ENCODE measurements at regions not wholly inside any gene's neighbourhood (a gene's known extent, or its start where the extent isn't known, plus 50 kb on each side); places are given as distances from the start of the nearest gene placed in this dataset.

DNA sequence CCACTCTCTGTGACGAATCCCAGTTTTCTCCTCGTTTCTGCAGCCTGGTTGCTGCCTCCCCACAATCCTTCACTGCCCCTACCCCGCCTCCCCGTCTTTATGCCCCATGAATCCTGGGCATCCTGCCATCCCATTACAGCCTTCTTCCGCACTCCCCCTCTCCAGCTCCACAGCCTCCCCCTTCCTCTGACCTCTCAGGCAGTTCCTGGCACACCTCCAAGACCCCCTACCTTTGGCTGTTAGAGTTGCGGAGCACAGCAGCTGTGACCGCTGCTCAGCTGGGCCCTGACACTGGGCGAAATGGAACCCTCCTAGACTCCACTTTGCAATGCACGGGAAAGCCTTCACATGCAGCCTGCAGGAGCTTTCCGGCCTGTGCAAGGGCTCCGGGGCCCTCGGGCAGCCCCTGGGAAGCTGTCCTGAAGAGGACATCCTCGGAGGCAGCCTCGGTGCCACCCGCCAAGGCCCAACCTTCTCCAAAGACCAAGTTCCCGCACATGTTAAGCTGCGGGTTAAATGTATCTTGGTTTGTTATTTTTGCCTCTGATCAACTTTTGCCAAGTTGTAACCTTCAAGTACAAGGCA lies 400.7 kb upstream of the MKI67 start:
- no peak for DNase-seq (ENCODE audit: low read depth in 2 of 2)

DNA sequence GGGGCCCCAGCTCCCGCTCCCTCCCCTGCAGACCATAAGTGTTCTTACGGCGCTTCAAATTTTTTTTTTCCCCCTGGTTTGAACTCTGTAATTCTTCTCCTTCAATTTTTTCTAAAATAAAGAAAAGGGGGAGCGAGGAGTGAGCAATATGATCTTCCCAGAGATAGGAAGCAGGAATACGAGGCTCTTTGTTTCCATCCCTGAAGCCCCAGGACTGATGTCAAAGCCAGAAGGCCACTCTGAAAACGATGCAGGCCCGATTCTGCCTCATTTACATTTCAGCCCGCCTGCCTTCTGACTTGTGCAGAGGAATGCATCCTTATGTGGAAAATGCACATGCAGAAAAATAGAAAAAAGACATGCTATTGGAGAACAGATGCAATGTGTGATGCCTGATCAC lies 401.5 kb upstream of the MKI67 start:
- DNase-seq (ENCODE audit: low read depth in 2 of 2) = no peak

DNA sequence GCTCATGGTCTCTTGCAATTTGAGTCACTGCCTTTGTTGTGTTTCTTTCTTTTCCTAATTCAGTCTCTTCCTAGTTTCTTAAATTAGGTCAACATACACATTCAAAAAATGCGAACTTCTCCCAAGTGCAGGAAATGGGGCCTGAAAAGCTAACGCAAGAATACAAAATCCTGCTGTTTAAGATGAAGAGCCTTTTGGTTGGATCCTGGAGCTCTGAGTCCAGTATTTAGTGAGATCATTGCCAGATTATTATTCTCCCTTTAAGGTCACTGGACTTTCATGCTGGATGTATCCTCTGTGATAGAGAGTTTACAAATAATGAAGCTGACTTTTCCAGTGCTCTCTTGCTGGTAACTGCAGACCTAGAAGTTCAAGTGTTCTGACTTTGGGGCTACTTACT lies 401.9 kb upstream of the MKI67 start:
- DNase-seq (ENCODE audit: low read depth in 2 of 2) = no peak

DNA sequence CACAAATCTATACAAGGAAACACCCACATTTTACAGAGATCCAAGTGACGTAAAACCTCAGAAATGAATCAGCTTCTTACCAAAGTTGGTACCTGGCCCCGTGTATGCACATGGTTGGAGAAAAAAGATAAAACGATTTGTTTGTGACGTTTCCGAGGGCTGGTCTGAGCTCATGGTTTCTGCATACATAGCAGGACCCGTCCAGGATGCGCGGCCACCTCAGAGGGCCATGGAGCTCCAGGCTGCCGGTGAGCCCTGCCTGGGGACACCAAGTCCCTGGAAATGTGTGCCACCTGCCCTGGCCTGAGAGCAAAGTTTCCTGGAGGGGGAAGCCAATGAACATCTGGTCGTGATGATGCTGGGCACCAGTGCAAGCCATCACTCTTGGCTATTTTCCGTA lies 402.6 kb upstream of the MKI67 start:
- no peak for DNase-seq (ENCODE audit: low read depth in 2 of 2)

DNA sequence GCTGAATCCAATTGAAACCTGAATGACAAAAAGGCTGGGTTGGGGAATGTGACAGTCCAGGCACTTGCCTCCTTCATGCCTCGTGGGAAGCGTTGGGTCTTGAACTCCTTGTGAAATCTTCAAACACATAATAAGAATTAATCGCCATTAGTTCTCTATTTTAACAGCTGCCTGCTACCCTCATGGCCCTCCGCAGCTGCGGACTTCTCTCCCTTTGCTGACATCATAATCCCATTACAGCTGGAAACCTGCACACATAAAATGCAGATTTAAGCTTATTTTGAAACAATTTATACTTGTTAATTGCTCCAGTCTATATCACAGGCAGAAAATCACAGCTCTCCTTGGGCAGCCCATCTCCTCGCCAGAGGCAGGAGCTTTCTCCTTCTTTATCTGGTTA lies 403.0 kb upstream of the MKI67 start:
- DNase-seq (ENCODE audit: low read depth in 2 of 2) = no peak

- no peak for DNase-seq (ENCODE audit: low read depth in 2 of 2)
Measured at GRCh38 chr10:128530301-128530700, 404.1 kb upstream of the MKI67 start.

GRCh38 chr10:128530946-128531345 lies 404.7 kb upstream of the MKI67 start:
- no peak for DNase-seq (ENCODE audit: low read depth in 2 of 2)

GRCh38 chr10:128534686-128535085 lies 408.5 kb upstream of the MKI67 start:
- DNase-seq (ENCODE audit: low read depth in 2 of 2) = no peak

DNA sequence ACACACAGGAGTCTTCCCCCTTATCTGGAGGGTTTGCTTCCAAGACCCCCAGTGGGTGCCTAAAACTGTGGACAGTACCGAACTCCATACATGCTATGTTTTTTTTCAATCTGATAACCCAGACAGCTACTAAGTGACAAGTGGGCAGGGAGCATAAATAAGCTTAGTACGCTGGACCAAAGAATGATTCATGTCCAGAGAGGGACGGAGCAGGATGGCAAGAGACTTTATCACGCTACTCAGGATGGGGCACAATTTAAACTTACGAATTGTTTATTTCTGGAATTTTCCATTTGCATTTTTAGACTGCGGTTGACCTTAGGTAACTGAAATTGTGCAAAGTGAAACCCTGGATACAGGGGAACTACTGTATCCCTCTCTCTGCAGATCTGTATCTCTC lies 410.0 kb upstream of the MKI67 start:
- DNase-seq (ENCODE audit: low read depth in 2 of 2) = no peak

- DNase-seq (ENCODE audit: low read depth in 2 of 2) = no peak
Measured at GRCh38 chr10:128537834-128538330, 411.7 kb upstream of the MKI67 start.

DNA sequence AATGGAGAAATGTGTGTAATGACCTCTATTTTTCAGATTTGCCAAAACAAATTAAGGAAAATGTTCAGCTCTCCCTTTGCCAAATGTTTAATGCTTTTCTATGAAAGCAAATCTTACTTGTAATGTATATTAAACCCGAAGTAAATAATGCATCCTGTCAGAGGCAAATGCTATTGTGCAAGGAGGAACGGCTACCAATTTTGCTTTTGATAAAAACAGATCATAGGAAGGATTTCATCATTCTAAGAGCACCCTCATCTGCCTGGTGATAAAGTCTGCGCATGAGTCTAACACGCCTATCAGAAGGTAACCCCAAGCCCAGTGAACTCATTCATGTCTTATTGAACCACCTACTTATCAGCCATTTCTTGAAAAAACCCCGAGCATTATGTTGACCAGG lies 412.4 kb upstream of the MKI67 start:
- no peak for DNase-seq (ENCODE audit: low read depth in 2 of 2)

- no peak for DNase-seq (ENCODE audit: low read depth in 2 of 2)
Measured at GRCh38 chr10:128539510-128540127, 413.4 kb upstream of the MKI67 start.

DNA sequence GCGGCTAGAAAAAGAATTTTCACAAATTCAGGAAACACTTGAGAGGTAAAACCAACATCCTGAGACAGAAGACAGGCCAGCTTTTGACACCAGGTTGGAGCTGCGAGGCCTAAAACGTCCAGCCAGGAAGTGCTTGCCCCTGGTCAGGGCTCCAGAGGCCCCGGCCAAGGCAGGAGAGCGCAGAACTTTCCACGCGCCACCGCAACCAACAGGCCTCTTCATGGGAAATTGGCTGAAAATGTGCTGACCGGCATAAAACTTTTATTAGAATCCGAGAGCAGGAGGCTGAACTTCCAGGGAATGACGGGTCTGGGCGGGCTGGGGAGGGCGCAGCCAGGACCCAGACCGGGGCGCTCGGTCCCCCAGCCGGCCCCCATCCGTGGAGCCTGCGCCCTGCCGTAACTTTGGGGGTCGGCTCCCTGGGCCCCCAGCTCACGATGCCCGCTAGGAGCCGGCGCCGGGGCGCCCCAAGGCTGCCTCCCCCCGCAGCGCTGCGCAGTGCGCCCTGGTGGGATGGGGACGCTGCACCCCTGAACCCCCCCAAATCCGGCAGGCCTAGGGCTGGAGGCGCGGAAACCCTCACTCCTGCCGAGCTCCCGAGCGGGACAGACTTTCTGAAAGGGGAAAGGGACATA lies 414.0 kb upstream of the MKI67 start:
- DNase-seq (ENCODE audit: low read depth in 2 of 2) = no peak

- DNase-seq (ENCODE audit: low read depth in 2 of 2) = no peak
Measured at GRCh38 chr10:128540781-128541761, 414.8 kb upstream of the MKI67 start.

DNA sequence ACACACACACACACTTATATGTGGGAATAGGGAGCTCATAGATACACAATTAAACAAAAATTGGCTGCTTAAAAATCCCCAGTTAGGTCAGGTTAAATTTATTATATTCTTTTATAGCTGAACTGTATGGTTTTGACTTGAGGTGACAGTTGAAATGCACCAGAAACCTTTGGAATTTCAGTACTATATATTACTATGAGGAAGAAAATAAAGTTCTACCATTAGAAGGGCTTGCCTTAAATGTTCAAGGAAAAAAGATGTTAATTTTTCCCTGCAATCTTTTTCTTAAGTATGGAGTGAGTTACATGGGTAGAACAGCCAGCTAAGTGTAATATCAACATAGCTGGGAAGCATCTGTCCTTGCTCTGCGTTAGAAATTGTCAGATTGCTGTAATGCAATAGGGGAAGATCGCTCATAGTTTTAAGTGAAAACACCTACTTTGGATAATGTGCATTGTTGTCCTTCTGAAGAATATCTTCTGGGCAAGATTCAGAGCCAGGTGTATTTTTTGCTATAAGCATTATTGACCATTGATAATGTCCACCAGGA lies 415.8 kb upstream of the MKI67 start:
- DNase-seq (ENCODE audit: low read depth in 2 of 2) = no peak

DNA sequence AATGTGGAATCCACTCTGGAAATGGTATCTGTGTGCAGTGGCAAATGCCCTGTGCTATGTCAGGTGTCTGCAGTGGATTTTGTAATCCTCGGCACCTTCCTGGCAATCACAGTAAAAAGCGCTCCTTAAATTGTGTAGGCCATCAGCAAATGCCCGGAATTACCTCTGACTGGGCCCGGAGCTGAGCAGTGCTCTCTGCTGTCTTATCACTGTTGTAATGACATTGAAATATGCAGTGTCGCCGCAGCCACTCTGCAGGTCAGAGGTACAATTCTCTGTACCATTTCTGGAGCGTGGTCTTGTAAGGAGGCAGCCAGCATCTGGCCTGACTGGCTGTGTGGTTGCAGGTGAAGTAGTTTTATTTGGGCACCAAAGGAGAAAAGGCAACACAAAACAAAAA lies 416.4 kb upstream of the MKI67 start:
- DNase-seq (ENCODE audit: low read depth in 2 of 2) = no peak

DNA sequence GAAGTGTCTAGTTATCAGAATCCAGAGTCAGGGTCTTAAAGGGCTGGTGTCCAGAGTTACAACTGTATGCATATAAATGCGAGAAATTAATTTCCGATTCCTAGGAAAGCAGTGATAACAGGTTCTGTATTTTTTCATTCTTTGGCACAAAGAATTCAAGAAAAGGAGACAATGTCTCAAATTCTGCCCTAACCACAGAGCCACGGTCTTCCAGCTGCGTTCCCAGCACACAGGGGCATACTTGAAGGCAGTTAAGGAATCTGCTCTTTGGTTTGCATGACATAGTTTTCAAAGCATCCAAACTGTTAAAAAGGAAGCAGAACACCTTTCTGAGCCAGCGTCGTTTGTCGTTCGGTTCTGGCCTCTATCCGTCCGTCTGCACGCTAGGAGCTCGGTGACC lies 416.9 kb upstream of the MKI67 start:
- no peak for DNase-seq (ENCODE audit: low read depth in 2 of 2)

DNA sequence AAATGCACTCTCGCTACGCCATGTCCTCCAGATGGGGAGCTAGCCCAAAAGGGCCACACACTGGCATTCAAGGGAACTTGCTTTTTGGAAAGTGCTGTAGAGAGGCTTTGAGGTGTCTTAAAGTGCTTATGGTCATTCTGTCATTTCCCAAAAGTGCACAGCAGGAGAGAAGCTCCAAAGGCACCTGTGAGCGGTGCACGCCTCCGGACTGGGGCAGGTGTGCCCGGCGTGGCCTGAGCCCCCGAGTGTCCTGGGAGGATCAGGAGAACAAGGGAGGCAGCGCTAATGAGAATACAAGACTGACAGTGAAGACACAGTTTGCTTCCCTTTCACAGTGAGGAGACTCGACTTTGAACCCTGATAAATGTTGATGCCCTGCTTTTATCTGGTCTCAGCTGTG lies 419.0 kb upstream of the MKI67 start:
- no peak for DNase-seq (ENCODE audit: low read depth in 2 of 2)

DNA sequence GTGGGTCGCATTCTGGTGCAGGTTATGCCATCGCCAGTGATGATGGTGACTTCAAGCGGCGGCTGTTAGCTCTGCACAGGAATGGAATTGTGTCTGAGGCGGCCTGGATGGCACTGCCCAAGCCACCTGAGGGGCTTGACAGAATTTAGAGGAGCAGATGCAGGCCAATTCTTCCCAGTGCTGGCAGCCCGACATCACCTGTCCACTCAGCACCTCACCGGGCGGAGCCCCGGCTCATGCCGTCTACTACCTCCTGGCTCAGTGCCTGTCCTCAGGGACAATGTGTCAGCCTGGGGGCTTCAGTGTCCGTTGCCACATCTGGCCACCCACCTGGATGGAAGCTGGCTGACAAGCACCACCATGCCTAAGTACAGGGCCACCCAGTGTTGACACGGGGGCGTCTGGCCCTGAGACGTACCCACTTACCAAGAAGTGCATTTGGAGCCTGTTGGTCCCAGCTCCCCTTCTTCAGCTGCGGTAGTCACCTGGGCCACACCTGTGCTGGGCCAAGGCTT lies 420.5 kb upstream of the MKI67 start:
- DNase-seq (ENCODE audit: low read depth in 2 of 2) = no peak

GRCh38 chr10:128549101-128549608 lies 422.9 kb upstream of the MKI67 start:
- no peak for DNase-seq (ENCODE audit: low read depth in 2 of 2)

DNA sequence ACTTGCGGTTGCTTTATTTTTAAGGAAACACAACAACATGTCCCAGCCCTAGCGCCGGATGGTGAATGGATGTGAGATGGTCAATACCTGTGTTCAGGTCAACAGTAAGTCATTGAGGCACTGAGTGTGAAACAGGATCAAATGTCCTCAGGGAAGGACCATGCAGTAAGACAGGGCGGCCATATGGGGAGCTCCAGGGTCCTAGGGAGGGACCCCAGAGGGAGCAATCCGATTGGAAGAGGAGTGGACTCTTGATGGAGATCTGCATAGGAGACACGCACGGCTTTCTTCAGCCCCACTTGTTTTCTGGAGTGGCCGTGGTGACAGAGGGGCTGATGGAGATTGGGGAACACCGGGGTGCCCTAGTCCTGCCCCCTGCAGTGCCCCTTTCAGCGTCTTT lies 423.8 kb upstream of the MKI67 start:
- no peak for DNase-seq (ENCODE audit: low read depth in 2 of 2)

- DNase-seq (ENCODE audit: low read depth in 2 of 2) = no peak
Measured at GRCh38 chr10:128551475-128551874, 425.3 kb upstream of the MKI67 start.

Data from stimulated activated CD4-positive, alpha-beta T cell treated with anti-CD3 and anti-CD28 coated beads, Interleukin-4, amount 100 ng/mL, for 48 hours (primary cell).